OCI-LY7 (cell line): ENCODE measurements at regions not wholly inside any gene's neighbourhood (a gene's known extent, or its start where the extent isn't known, plus 50 kb on each side); places are given as distances from the start of the nearest gene placed in this dataset.

Source experiments
- CTCF ChIP-seq: fragments of 200-600 bp; sonication (generic); conservative IDR thresholded peaks from 2 replicates; pipeline ENCODE4 v1.5.1; 2014; ENCODE audit warnings: mild to moderate bottlenecking, antibody characterized with exemption, low read length, moderate library complexity, mixed read lengths
- EZH2phosphoT487 ChIP-seq: fragments of 200-600 bp; sonication (generic); IDR thresholded peaks from 2 replicates; pipeline ENCODE4 v1.6.1; 2018; ENCODE audit warnings: low read depth, borderline replicate concordance, mild to moderate bottlenecking, mixed run types, antibody characterized with exemption, low read length, moderate library complexity, mixed read lengths

- TF ChIP-seq EZH2phosphoT487 (no peak), CTCF (no peak)
These were observed 392.5 kb downstream of the C4orf33 start for GRCh38 chr4:129488427-129488826.
